ENCODE measurements at regions not wholly inside any gene's neighbourhood (a gene's known extent, or its start where the extent isn't known, plus 50 kb on each side); places are given as distances from the start of the nearest gene placed in this dataset.

DNA sequence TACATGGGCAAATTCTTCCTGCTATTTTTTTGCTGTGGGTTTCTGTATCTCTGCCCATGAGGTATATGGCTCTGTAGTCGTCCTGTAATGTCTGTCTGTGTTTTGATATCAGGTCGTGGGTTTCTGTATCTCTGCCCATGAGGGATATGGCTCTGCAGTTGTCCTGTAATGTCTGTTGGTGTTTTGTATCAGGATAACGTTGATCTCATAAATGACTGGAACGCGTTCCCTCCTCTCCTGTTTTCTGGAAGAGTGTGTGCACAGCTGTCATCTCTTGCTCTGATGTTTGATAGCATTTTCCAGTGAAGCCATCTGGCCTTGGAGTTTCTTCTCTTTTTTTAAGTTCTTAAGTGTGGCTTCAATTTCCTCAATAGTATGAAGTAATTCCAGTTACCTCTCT, 57.2 kb downstream of the SOX1 start:
- CTCF ChIA-PET, result no interaction called here
- no peak for DNase-seq
- intact Hi-C loops (cut with micrococcal nuclease), result no loop called here
- H3K27ac Mint-ChIP-seq, result no peak overlapping the region
- no peaks in the 10 kb centered on the region for H3K4me1 Mint-ChIP-seq (ENCODE audit: low read depth)
- no peaks in the 10 kb centered on the region for H3K9me3 Mint-ChIP-seq
- H3K4me3 Mint-ChIP-seq, result no peak overlapping the region
- H3K27me3 Mint-ChIP-seq (ENCODE audit: low read depth), result peaks cover 24% of the 10 kb centered on the region
- H3K36me3 Mint-ChIP-seq (ENCODE audit: low read depth), result no peaks in the 10 kb centered on the region

DNA sequence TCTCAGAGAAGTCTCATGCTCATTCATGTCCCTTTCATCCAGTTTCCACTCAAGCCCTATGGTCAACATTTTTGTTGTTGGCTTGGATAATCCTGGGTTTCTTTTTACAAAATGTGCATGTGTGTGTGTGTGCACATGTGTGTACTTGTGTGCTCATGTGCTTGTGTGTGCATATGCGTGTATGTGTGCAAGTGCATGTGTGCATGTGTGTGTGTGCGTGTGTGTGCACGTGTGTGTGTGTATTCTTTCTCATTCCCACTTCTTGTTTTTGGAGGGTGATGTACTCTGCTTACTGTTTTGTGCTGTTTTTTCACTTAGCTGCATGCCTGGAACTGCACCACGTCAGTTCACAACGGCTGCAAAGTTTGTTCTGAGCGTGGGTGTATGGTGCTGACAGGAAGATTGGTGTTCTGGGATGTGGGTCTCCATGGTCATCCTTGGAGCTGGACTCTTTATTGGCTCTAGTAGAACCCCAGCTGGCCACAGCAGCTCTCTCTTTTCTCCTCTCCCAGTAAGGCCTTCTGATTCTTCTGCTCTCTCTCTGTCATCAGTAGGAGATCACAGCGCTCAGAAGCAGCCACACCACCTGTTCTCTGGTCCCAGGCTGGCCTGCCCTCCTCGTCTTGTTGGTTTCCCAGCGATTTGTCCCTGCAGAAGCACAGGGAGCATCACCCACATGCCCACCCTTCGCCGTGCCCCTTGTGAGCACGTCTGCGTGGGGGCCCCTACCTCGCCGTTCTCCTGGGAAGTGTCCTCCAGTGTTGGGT, 60.8 kb downstream of the SOX1 start:
- peaks cover 26% of the 10 kb centered on the region for H3K27me3 Mint-ChIP-seq (ENCODE audit: low read depth)
- CTCF ChIA-PET, result no interaction called here
- no peak for DNase-seq
- intact Hi-C loops (cut with micrococcal nuclease), result no loop called here
- no peak overlapping the region for H3K4me3 Mint-ChIP-seq
- H3K27ac Mint-ChIP-seq, result no peak overlapping the region
- no peaks in the 10 kb centered on the region for H3K4me1 Mint-ChIP-seq (ENCODE audit: low read depth)
- no peaks in the 10 kb centered on the region for H3K36me3 Mint-ChIP-seq (ENCODE audit: low read depth)
- no peaks in the 10 kb centered on the region for H3K9me3 Mint-ChIP-seq

DNA sequence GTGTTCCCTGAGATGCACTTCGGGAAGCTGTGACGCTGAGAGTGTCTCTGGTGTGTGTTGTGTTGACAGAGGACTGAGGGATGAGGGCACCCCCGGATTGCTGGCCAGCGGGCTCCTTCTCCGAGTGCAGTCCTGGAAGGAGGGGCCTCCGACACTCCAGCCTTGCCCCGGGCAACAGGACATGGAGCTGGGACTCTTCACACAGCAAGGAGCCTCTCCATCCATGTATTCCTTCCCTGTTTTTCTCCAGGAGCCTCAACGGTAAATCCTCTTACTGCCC, 61.3 kb downstream of the SOX1 start:
- CTCF ChIA-PET, result no interaction called here

DNA sequence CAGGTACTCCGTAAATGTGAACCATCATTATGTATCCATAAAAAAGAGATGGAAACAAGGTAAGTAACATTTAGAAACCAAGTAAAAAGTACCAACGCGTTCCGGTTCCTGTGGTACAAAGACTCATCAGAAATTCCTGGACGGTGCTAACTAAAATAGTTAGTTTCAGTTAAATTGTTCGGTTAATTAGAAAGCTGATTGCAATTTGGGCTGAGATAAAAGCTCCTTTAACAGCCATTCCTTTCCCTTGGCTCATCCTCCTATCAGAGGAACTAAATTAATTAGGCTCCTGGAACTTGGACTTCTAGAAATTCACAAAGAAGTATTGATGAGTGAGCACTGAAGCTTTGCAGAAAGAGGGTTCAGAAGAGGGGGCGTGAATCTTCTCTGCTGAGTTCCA, 63.5 kb downstream of the SOX1 start:
- Mint-ChIP-seq H3K4me1 (ENCODE audit: low read depth) (no peaks in the 10 kb centered on the region), H3K36me3 (ENCODE audit: low read depth) (no peaks in the 10 kb centered on the region), H3K27me3 (ENCODE audit: low read depth) (peaks cover 26% of the 10 kb centered on the region), H3K4me3 (no peak overlapping the region), H3K27ac (no peak overlapping the region), H3K9me3 (no peaks in the 10 kb centered on the region)
- DNase-seq, result no peak
- CTCF ChIA-PET, result no interaction called here
- intact Hi-C loops (cut with micrococcal nuclease), result no loop called here

More for the DNA sequence above, 61.3 kb downstream of the SOX1 start:
- Mint-ChIP-seq H3K36me3 (ENCODE audit: low read depth) (no peaks in the 10 kb centered on the region), H3K4me3 (no peak overlapping the region), H3K27ac (no peak overlapping the region), H3K4me1 (ENCODE audit: low read depth) (no peaks in the 10 kb centered on the region), H3K27me3 (ENCODE audit: low read depth) (peaks cover 26% of the 10 kb centered on the region), H3K9me3 (no peaks in the 10 kb centered on the region)
- no peak for DNase-seq
- intact Hi-C loops (cut with micrococcal nuclease), result no loop called here

DNA sequence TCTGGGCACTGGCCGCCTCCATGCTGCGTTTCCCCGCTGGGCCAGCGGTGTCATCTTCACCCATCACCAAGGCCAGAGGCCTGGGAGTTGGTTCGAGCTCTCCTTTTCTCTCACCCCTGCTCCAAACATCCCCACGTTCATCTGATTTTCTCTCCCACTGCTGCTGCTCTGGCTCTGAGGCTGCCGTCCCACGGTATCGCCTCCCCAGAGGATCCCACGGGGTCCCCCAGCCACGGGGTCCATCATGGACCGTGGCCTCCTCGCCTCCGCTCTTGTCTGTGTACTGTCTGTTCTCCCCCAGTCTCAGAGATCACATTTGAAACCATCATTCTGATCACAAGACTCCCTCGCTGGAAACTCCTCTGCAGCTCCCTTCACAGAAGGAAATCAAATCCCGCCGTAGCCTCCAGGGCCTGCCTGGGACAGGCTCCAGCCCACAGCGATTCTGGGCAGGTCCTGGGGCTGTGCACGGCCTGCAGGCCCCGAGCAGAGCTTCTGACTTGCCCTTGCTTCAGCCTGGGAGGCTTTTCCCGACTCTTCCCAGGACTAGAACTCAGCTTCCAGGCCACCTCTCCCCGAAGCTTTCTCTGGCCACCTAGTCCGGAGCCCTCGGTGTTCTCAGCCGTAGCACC, 64.2 kb downstream of the SOX1 start:
- Mint-ChIP-seq H3K36me3 (ENCODE audit: low read depth) (no peaks in the 10 kb centered on the region), H3K27me3 (ENCODE audit: low read depth) (peaks cover 29% of the 10 kb centered on the region), H3K4me1 (ENCODE audit: low read depth) (no peaks in the 10 kb centered on the region), H3K4me3 (no peak overlapping the region), H3K9me3 (no peaks in the 10 kb centered on the region), H3K27ac (no peak overlapping the region)
- intact Hi-C loops (cut with micrococcal nuclease), result no loop called here
- CTCF ChIA-PET, result no interaction called here
- DNase-seq, result no peak

DNA sequence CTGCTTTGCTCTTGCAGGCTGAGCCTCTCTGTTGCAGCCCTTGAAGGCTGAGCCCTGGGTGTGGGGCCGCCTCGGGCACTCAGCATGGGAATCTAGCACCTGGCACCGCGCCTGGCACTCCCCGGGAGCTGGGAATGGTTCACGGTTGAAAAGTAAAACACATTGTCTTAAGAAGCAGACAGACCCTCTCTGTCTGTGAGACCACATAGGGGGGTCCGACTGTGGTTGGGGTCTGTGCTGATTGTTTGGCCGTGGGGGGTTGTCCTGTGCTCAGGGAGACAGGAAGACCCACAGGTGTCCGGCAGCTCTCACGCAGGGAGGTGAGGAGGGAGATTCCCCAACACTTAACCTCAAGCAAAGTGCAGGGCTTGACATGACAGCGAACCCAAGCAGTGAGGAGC, 64.8 kb downstream of the SOX1 start:
- Mint-ChIP-seq H3K4me1 (ENCODE audit: low read depth) (no peaks in the 10 kb centered on the region), H3K9me3 (no peaks in the 10 kb centered on the region), H3K27me3 (ENCODE audit: low read depth) (peaks cover 29% of the 10 kb centered on the region), H3K4me3 (no peak overlapping the region), H3K27ac (no peak overlapping the region), H3K36me3 (ENCODE audit: low read depth) (no peaks in the 10 kb centered on the region)
- DNase-seq, result no peak
- CTCF ChIA-PET, result no interaction called here
- intact Hi-C loops (cut with micrococcal nuclease), result no loop called here

DNA sequence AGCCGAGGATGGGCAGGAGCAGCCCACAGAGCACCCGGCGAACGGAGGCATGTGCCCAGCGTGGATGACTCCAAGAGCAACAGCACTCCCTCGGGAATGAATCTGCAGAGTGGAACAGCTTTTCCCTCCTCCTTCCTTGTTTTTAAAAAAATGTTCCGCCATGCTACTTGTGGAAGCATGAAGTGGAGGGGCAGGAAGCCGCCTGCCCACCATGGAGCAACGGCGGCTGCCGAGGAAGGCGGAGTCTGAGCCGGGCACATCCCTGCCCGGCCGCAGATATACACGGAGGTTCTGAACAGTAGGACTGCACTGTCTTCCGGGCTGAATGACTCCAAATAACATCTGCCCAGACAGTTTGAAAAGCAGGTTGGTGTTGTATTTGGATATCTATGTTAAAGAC, 65.2 kb downstream of the SOX1 start:
- CTCF ChIA-PET, result no interaction called here
- Mint-ChIP-seq H3K9me3 (no peaks in the 10 kb centered on the region), H3K4me1 (ENCODE audit: low read depth) (no peaks in the 10 kb centered on the region), H3K4me3 (no peak overlapping the region), H3K27me3 (ENCODE audit: low read depth) (peaks cover 28% of the 10 kb centered on the region), H3K36me3 (ENCODE audit: low read depth) (no peaks in the 10 kb centered on the region), H3K27ac (no peak overlapping the region)
- intact Hi-C loops (cut with micrococcal nuclease), result no loop called here
- no peak for DNase-seq

DNA sequence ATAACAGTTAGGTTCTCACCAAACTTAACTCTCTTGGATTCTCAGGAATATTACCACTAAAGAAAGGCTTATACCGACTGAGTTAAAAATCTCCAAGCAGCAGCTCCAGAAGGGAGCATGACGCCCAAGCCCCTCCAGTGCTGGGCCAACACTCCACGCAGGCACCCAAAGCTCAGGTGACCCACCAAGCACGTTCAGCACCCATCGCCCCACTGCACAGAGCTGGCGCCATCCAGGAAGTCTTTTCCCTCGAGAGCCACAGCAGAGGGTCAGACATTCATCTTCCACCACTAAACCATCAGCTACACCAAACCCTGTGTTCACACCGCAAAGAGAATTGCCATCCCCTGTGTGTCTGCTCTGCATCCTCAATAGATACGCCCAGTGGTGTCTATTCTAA, 65.7 kb downstream of the SOX1 start:
- no peak overlapping the region for H3K27ac Mint-ChIP-seq
- no peak for DNase-seq
- CTCF ChIA-PET, result no interaction called here
- peaks cover 25% of the 10 kb centered on the region for H3K27me3 Mint-ChIP-seq (ENCODE audit: low read depth)
- no peaks in the 10 kb centered on the region for H3K4me1 Mint-ChIP-seq (ENCODE audit: low read depth)
- H3K4me3 Mint-ChIP-seq, result no peak overlapping the region
- intact Hi-C loops (cut with micrococcal nuclease), result no loop called here
- no peaks in the 10 kb centered on the region for H3K9me3 Mint-ChIP-seq
- H3K36me3 Mint-ChIP-seq (ENCODE audit: low read depth), result no peaks in the 10 kb centered on the region

DNA sequence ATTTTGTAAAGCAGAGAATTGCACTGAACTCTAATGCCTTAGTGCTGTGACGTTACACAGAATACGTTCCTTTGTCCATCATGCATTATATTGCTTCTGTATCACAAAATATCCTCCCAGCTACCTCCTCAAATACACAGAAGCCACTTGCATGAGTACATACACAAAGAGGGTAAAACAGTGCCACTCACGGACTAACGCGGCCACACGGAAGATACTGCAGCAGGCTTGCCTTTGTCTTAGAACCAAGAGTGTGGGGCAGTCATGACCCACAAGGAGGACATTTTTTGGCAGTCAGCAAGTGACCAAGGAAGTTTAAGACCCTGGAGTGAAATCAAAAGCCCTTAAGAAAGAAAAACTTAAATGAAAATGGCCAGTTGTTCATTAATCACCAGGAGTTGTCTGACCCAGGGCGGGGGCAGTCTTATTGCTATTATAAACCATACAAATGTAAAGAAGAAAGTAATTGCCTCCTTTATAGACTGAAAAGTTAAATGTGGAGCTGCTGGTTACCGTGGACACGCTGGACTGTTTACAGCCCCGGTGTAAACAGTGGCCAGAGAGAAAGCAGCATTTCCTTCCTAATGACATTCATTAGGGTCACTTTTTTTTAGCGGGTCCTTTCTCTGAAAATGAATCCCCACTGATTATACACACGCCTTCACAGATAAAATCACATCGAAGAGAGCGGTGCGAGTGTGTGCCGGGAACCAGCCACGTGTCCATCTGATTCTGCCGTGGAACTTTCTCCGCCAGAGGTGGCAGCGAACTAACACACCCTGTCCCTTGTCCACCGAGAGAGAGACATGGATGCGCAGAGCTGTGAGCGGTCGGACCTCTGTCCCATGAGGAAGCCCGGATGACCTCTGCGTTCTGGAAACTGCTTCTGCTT, 66.8 kb downstream of the SOX1 start:
- peaks cover 18% of the 10 kb centered on the region for H3K27me3 Mint-ChIP-seq (ENCODE audit: low read depth)
- H3K27ac Mint-ChIP-seq, result no peak overlapping the region
- H3K4me3 Mint-ChIP-seq, result no peak overlapping the region
- no peaks in the 10 kb centered on the region for H3K4me1 Mint-ChIP-seq (ENCODE audit: low read depth)
- DNase-seq, result no peak
- intact Hi-C loops (cut with micrococcal nuclease), result no loop called here
- CTCF ChIA-PET, result no interaction called here
- no peaks in the 10 kb centered on the region for H3K9me3 Mint-ChIP-seq
- H3K36me3 Mint-ChIP-seq (ENCODE audit: low read depth), result no peaks in the 10 kb centered on the region

DNA sequence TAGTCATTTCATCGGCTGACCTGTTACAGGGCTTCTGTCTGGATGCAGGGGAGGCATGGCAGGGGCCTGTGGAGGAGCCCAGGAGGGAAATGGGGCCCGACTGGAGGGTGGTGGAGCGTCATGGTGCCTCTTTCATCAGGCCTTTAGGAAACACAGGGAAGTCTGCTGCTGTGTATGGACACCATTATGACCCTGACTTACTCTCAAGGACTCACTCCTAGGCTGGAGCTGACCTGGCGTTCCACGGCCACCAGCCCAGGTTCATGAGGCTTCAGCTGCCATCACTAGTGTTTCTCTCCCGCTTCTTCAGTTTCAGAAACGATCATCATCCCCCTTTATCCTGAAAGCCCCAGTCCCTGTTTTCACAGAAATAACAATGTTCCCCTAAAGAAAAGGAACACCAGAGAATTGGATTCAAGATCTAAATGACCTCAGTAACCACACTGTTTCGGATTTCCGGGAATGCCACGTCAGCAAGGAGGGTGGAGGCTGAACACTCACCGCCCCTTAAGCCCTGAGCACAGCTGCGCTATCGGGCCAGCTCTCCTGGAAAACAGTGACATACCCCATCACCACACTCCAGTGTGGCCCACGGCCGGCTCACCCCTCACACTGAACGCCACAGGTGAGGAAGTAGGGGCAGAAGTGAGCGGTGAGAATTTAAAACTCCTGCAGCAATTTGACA, 67.6 kb downstream of the SOX1 start:
- Mint-ChIP-seq H3K27ac (no peak overlapping the region), H3K4me1 (ENCODE audit: low read depth) (no peaks in the 10 kb centered on the region), H3K36me3 (ENCODE audit: low read depth) (no peaks in the 10 kb centered on the region), H3K27me3 (ENCODE audit: low read depth) (peaks cover 13% of the 10 kb centered on the region), H3K9me3 (no peaks in the 10 kb centered on the region), H3K4me3 (no peak overlapping the region)
- DNase-seq, result no peak
- CTCF ChIA-PET, result no interaction called here
- intact Hi-C loops (cut with micrococcal nuclease), result no loop called here

DNA sequence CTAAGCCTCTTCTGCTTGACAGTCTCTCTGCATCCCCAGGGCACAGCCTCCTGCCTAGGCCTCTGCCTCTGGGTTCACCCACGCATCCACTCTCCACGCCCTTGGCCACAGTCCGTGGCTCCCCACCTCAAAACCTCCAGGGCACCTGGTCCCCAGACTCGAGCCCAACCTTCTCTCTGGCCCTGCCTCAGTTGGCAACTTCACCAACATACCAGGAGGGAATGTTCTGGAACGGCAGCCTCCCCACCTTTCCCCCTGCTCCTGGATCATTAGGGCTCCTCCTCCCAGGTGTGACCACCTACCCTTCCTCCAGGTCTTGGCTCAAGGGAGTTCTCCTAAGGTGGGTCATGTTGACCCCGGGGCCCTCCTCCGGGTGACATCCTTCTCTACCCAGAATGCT, 69.1 kb downstream of the SOX1 start:
- Mint-ChIP-seq H3K27ac (no peak overlapping the region), H3K4me1 (ENCODE audit: low read depth) (no peaks in the 10 kb centered on the region), H3K36me3 (ENCODE audit: low read depth) (no peaks in the 10 kb centered on the region), H3K27me3 (ENCODE audit: low read depth) (peaks cover 11% of the 10 kb centered on the region), H3K4me3 (no peak overlapping the region), H3K9me3 (no peaks in the 10 kb centered on the region)
- CTCF ChIA-PET, result no interaction called here
- DNase-seq, result no peak
- intact Hi-C loops (cut with micrococcal nuclease), result no loop called here

DNA sequence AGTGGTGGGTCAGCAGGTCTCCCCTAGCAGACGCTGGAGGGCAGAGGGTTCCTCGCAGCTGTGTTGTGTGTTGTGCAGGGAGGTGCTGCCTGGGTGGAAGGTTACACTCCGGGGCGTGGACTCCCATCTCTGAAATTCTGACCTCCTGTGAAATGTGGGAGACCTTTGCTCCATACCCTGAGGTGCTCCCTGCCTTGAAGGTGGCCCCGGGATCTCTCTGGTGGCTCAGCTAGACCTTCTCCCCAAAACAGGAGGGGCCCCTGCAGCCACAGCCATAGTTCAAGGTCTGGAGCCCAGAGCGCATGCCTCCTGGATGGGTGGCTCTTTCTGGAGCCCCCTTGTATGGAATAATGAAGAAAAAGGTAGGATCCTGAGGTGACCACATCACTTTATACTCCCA, 70.2 kb downstream of the SOX1 start:
- H3K27ac Mint-ChIP-seq, result no peak overlapping the region
- no peaks in the 10 kb centered on the region for H3K4me1 Mint-ChIP-seq (ENCODE audit: low read depth)
- no peak overlapping the region for H3K4me3 Mint-ChIP-seq
- intact Hi-C loops (cut with micrococcal nuclease), result no loop called here
- no peaks in the 10 kb centered on the region for H3K36me3 Mint-ChIP-seq (ENCODE audit: low read depth)
- no peaks in the 10 kb centered on the region for H3K9me3 Mint-ChIP-seq
- peaks cover 11% of the 10 kb centered on the region for H3K27me3 Mint-ChIP-seq (ENCODE audit: low read depth)
- no peak for DNase-seq
- CTCF ChIA-PET, result no interaction called here
